Progenitor cell of endocrine pancreas (in vitro differentiated cells): ENCODE measurements at regions not wholly inside any gene's neighbourhood (a gene's known extent, or its start where the extent isn't known, plus 50 kb on each side); places are given as distances from the start of the nearest gene placed in this dataset.
"Not testable (repeated sequence)": the region's sequence is repeated elsewhere in the genome, so short reads cannot be mapped to it uniquely, and the experiment has no call there.

Source experiments
- DNase-seq: peaks from one replicate; pipeline ENCODE4 v3.0.0; 2021; ENCODE audit warnings: low spot score; ENCODE audit not compliant: unreplicated experiment
- H3K27ac Mint-ChIP-seq: 2 replicates; pipeline ENCODE4 v1.8.0; 2021; ENCODE audit warnings: mild to moderate bottlenecking, moderate library complexity, mixed read lengths
- H3K27me3 Mint-ChIP-seq: 2 replicates; pipeline ENCODE4 v1.8.0; 2021; ENCODE audit warnings: mixed read lengths
- H3K36me3 Mint-ChIP-seq: 2 replicates; pipeline ENCODE4 v1.8.0; 2022; ENCODE audit warnings: mixed read lengths; ENCODE audit not compliant: insufficient read depth
- H3K4me1 Mint-ChIP-seq: 2 replicates; pipeline ENCODE4 v1.8.0; 2021; ENCODE audit warnings: low read depth, mixed read lengths
- H3K4me3 Mint-ChIP-seq: 2 replicates; pipeline ENCODE4 v1.8.0; 2021; ENCODE audit warnings: low read depth, mild to moderate bottlenecking, moderate library complexity, mixed read lengths
- H3K9me3 Mint-ChIP-seq: 2 replicates; pipeline ENCODE4 v1.8.0; 2021; ENCODE audit warnings: low read depth, mixed read lengths
- TF ChIP-seq, protein P1 (sequence below): fragments of 200-600 bp; sonication (generic); IDR thresholded peaks from one replicate; pipeline ENCODE4 v1.5.0; 2021; ENCODE audit warnings: antibody characterized with exemption, mild to moderate bottlenecking; ENCODE audit not compliant: unreplicated experiment

DNA sequence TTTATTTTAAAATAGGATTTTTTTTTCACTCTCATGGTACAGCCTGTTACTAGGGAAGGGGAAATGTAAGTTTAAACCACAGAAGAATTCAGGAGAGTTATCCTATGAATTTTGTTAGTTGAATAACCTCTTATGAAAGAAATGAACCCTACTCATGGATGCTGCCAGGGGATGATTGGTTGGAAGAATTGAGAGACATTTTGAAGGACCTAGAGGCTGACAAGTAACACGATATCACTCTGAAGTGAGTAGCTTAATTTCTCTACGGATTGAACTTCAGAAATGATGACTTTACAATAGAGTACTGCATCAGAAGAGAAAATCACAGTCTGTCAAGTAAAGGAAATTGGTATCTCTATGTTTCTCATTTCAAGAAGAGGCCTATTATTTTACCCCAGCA, 1346.2 kb downstream of the SUCLG1 start:
- peaks cover 12% of the 10 kb centered on the region for H3K9me3 Mint-ChIP-seq
- no peak overlapping the region for H3K4me3 Mint-ChIP-seq
- H3K4me1 Mint-ChIP-seq, result no peaks in the 10 kb centered on the region

DNA sequence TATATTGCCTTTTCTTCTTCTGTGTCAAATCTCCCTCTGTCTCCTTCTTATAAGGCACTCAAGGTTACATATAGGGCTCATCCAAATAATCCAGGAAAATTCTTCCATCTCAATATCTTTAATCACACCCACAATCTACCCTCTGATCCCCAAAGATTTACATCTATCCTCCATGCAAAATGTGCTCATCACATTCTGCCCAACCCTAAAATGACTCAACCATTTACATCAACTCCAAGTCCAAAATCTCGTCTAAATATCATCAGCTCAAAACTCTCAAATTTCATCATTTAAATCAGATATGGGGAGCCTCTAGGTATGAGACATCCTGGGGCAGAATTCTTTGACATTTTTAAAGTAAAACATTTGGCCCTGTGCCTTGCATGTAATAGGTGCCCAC, 1349.8 kb downstream of the SUCLG1 start:
- Mint-ChIP-seq H3K36me3 (no peaks in the 10 kb centered on the region), H3K27me3 (no peaks in the 10 kb centered on the region), H3K4me1 (no peaks in the 10 kb centered on the region), H3K4me3 (no peak overlapping the region), H3K9me3 (peaks cover 12% of the 10 kb centered on the region), H3K27ac (no peak overlapping the region)
- TF ChIP-seq, protein P1, sequence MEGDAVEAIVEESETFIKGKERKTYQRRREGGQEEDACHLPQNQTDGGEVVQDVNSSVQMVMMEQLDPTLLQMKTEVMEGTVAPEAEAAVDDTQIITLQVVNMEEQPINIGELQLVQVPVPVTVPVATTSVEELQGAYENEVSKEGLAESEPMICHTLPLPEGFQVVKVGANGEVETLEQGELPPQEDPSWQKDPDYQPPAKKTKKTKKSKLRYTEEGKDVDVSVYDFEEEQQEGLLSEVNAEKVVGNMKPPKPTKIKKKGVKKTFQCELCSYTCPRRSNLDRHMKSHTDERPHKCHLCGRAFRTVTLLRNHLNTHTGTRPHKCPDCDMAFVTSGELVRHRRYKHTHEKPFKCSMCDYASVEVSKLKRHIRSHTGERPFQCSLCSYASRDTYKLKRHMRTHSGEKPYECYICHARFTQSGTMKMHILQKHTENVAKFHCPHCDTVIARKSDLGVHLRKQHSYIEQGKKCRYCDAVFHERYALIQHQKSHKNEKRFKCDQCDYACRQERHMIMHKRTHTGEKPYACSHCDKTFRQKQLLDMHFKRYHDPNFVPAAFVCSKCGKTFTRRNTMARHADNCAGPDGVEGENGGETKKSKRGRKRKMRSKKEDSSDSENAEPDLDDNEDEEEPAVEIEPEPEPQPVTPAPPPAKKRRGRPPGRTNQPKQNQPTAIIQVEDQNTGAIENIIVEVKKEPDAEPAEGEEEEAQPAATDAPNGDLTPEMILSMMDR, result no peak
- no peak for DNase-seq

More for the DNA sequence above, 1346.2 kb downstream of the SUCLG1 start:
- Mint-ChIP-seq H3K36me3 (no peaks in the 10 kb centered on the region), H3K27me3 (no peaks in the 10 kb centered on the region), H3K27ac (no peak overlapping the region)
- DNase-seq, result no peak
- TF ChIP-seq, protein P1, result no peak

DNA sequence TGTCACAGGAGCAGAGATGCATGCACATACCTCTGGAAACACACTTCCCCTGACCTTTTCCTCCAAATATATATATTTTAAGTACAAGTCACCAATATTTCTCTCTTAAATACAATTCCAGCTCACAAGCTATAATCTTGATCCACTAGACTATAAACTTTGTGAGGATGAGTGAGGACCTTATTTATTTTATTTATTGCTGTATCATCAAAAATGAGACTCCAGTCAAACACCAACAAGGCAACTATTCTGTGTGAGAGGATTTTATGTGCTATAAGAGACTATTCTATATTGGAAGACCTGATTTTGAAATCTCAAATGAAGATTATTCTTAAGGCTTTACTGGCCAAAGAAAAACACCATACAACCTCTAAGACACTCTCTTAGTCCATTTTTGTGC, 1352.2 kb downstream of the SUCLG1 start:
- H3K36me3 Mint-ChIP-seq, result no peaks in the 10 kb centered on the region
- no peaks in the 10 kb centered on the region for H3K27me3 Mint-ChIP-seq

DNA sequence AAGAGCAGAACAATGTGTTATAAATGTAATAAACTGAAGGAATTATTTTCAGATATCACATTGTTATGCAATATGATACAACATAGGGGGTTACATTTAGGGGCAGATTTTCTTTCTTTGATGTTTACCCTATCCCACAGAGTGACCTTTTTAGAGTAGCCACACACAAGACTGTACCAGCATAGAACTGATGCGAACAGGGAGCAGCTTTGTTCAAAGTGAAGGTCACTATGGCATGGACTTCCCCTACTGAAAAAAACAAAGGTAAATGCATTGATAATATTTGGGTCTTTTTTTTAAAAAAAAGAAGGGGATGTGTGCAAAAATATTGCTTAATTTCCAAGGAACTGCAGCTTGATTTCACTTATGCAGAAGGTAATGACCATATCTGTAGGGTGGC, 1354.9 kb downstream of the SUCLG1 start:
- no peaks in the 10 kb centered on the region for H3K36me3 Mint-ChIP-seq
- TF ChIP-seq, protein P1, result no peak
- H3K4me3 Mint-ChIP-seq, result no peak overlapping the region
- no peak for DNase-seq
- no peaks in the 10 kb centered on the region for H3K27me3 Mint-ChIP-seq
- H3K4me1 Mint-ChIP-seq, result no peaks in the 10 kb centered on the region
- peaks cover 7% of the 10 kb centered on the region for H3K9me3 Mint-ChIP-seq
- H3K27ac Mint-ChIP-seq, result no peak overlapping the region

More for the DNA sequence above, 1352.2 kb downstream of the SUCLG1 start:
- DNase-seq, result no peak
- no peaks in the 10 kb centered on the region for H3K4me1 Mint-ChIP-seq
- no peak overlapping the region for H3K4me3 Mint-ChIP-seq
- H3K9me3 Mint-ChIP-seq, result peaks cover 12% of the 10 kb centered on the region
- no peak overlapping the region for H3K27ac Mint-ChIP-seq
- TF ChIP-seq, protein P1, result no peak

DNA sequence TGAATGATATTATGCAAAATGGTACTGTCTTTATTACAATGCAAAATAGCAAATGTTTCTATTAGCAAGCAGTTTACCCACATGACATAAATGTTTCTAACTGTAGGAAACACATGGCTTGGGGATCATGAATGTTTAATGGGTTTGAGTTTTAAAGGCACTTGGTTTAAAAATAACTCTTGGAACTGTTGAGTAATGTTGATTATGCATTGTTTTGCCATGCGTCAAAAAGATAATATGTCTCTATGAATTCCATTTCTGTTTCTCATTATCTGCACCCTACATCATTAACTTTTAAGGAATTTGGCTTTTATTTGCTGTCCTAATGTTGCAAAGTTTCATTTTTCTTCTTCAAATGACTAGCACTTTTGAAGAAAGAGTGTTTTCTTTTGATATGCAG, 1355.5 kb downstream of the SUCLG1 start:
- Mint-ChIP-seq H3K4me1 (no peaks in the 10 kb centered on the region), H3K36me3 (no peaks in the 10 kb centered on the region), H3K4me3 (no peak overlapping the region)

DNA sequence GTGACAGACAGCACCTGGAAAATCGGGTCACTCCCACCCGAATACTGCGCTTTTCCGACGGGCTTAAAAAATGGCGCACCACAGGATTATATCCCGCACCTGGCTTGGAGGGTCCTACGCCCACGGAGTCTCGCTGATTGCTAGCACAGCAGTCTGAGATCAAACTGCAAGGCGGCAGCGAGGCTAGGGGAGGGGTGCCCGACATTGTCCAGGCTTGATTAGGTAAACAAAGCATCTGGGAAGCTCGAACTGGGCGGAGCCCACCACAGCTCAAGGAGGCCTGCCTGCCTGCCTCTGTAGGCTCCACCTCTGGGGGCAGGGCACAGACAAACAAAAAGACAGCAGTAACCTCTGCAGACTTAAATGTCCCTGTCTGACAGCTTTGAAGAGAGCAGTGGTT, 1370.0 kb downstream of the SUCLG1 start:
- H3K36me3 Mint-ChIP-seq, H3K9me3 Mint-ChIP-seq, H3K4me3 Mint-ChIP-seq, H3K27ac Mint-ChIP-seq, H3K4me1 Mint-ChIP-seq, DNase-seq, H3K27me3 Mint-ChIP-seq: not testable (repeated sequence)

More for the DNA sequence above, 1355.5 kb downstream of the SUCLG1 start:
- Mint-ChIP-seq H3K27me3 (no peaks in the 10 kb centered on the region), H3K27ac (no peak overlapping the region), H3K9me3 (peaks cover 5% of the 10 kb centered on the region)
- TF ChIP-seq, protein P1, result no peak
- DNase-seq, result no peak
